Ascending aorta (tissue), 2 donors: ENCODE measurements at regions not wholly inside any gene's neighbourhood (a gene's known extent, or its start where the extent isn't known, plus 50 kb on each side); places are given as distances from the start of the nearest gene placed in this dataset.

Experiments used
- DNase-seq, 2 donors: peaks; one replicate each; pipeline ENCODE4 v3.0.0-alpha.2; 2019; ENCODE audit warnings: low spot score in 2 of 2
- H3K27ac ChIP-seq, 2 donors: fragments of 200-600 bp; sonication (generic); one replicate each; pipeline ENCODE4 v1.5.1; 2016 to 2017; ENCODE audit warnings: mild to moderate bottlenecking in 1 of 2
- H3K27me3 ChIP-seq: fragments of 200-600 bp; sonication (generic); one replicate; pipeline ENCODE4 v1.5.1; 2017
- H3K36me3 ChIP-seq, 2 donors: fragments of 200-600 bp; sonication (generic); one replicate each; pipeline ENCODE4 v1.5.1; 2016
- H3K4me1 ChIP-seq, 2 donors: fragments of 200-600 bp; sonication (generic); one replicate each; pipeline ENCODE4 v1.5.1; 2016 to 2017; ENCODE audit warnings: mild to moderate bottlenecking in 1 of 2
- H3K4me3 ChIP-seq, 2 donors: fragments of 200-600 bp; sonication (generic); one replicate each; pipeline ENCODE4 v1.5.1; 2016 to 2017; ENCODE audit warnings: mild to moderate bottlenecking in 1 of 2
- H3K9me3 ChIP-seq, 2 donors: fragments of 200-600 bp; sonication (generic); one replicate each; pipeline ENCODE4 v1.5.1; 2016
- intact Hi-C: fragments of 100-400 bp; cut with DNase I; formaldehyde crosslinking; loops from one replicate; pipeline ENCODE4 v1.15.1; 2023
- TF ChIP-seq, protein P1 (sequence below), 3 experiments: fragments of 200-600 bp in 2 of 3; fragments of 450-650 bp in 1 of 3; sonication (generic) in 2 of 3; IDR thresholded peaks; one replicate each; pipeline ENCODE4 v1.5.1; 2016 to 2019; ENCODE audit warnings: antibody characterized with exemption in 3 of 3, mild to moderate bottlenecking in 1 of 3, moderate library complexity in 1 of 3

DNA sequence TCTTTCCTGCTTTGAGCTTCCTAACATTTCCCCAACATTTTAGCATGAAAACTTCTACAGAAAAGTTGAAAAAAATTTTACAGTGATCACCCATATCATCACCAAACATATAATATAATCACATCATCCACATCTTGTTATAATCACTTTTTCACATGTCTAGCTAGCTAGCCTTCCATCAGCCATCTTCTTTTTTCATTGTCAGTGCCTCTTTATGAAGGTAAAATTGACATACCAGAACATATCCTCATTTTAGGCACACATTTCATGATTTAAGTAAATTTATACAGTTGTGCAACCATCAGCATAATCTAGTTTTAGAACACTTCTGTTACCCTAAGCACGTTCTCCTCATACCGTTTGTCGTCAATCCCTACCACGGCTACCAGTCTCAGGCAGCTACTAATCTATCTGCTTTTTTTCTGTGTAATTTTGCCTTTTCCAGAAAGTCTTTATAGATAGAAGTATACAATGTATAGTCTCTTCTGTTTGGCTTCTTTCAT, 73.7 kb downstream of the VEGFA start:
- TF ChIP-seq, protein P1, sequence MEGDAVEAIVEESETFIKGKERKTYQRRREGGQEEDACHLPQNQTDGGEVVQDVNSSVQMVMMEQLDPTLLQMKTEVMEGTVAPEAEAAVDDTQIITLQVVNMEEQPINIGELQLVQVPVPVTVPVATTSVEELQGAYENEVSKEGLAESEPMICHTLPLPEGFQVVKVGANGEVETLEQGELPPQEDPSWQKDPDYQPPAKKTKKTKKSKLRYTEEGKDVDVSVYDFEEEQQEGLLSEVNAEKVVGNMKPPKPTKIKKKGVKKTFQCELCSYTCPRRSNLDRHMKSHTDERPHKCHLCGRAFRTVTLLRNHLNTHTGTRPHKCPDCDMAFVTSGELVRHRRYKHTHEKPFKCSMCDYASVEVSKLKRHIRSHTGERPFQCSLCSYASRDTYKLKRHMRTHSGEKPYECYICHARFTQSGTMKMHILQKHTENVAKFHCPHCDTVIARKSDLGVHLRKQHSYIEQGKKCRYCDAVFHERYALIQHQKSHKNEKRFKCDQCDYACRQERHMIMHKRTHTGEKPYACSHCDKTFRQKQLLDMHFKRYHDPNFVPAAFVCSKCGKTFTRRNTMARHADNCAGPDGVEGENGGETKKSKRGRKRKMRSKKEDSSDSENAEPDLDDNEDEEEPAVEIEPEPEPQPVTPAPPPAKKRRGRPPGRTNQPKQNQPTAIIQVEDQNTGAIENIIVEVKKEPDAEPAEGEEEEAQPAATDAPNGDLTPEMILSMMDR (IDR thresholded peaks at IDR 0.05): no peak
- DNase-seq: no peak
- H3K4me3 ChIP-seq: no peak overlapping the region
- H3K27ac ChIP-seq: no peak overlapping the region
- no peaks in the 10 kb centered on the region for H3K9me3 ChIP-seq
- no peaks in the 10 kb centered on the region for H3K4me1 ChIP-seq
- intact Hi-C loops: no loop called here
- H3K27me3 ChIP-seq: no peaks in the 10 kb centered on the region
- H3K36me3 ChIP-seq: no peaks in the 10 kb centered on the region

DNA sequence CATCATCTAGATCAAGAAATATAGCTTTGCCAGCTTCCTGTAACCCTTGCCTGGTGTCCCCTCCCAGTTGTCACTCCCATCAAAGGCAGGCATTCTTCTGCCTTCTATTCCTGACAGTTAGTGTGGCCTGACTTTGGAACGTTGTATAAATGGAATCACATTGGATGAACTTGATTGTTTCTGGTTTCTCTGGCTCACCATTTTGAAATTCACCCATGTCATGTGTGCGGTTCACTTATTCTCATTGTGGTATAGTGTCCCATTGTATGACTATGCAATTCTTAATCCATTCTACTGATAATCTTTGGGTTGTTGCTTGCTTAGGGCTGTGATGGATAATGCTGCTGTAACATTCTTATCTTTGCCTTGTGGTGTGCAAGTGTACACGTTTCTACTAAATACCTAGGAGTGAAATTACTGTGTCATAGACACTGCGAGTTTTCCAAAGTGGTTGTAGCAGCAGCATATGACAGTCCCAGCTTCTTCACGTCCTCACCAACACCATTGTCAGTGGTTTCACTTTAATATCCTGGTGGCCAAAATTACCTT, 73.2 kb downstream of the VEGFA start:
- DNase-seq: no peak
- H3K4me3 ChIP-seq: no peak overlapping the region
- intact Hi-C loops: no loop called here
- H3K9me3 ChIP-seq: no peaks in the 10 kb centered on the region
- TF ChIP-seq, protein P1 (IDR thresholded peaks at IDR 0.05): no peak
- no peaks in the 10 kb centered on the region for H3K4me1 ChIP-seq
- no peaks in the 10 kb centered on the region for H3K27me3 ChIP-seq
- H3K27ac ChIP-seq: no peak overlapping the region
- no peaks in the 10 kb centered on the region for H3K36me3 ChIP-seq

DNA sequence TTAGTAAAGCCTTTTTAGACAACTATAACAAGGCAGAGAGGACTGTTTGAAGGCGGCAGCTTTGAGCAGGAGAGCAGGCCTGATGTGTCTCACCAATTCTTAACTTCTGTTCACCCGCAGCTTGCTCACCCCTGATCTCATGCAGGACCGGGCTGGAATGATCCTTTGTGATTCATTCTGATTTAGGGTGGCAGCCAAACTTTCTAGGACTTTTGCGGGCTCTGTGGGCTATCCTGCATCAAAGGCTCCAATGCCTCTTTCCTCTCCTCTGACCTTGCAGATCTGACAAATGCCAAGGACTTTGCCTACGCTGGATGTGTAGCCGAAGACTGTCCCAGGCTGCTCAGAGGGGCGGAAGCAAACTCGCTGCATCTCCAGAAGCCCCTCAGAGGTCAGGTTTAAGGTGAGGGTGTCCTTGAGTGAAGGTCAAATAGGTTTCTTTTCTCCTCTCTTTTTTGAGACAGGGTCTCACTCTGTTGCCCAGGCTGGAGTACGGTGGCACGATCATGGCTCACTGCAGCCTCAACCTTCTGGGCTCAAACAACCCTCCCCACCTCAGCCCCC, 72.3 kb downstream of the VEGFA start:
- Histone ChIP-seq H3K9me3 (no peaks in the 10 kb centered on the region), H3K27me3 (no peaks in the 10 kb centered on the region), H3K27ac (no peak overlapping the region), H3K4me1 (no peaks in the 10 kb centered on the region), H3K36me3 (no peaks in the 10 kb centered on the region), H3K4me3 (no peak overlapping the region)
- DNase-seq: no peak
- TF ChIP-seq, protein P1 (IDR thresholded peaks at IDR 0.05): no peak
- intact Hi-C loops: no loop called here

DNA sequence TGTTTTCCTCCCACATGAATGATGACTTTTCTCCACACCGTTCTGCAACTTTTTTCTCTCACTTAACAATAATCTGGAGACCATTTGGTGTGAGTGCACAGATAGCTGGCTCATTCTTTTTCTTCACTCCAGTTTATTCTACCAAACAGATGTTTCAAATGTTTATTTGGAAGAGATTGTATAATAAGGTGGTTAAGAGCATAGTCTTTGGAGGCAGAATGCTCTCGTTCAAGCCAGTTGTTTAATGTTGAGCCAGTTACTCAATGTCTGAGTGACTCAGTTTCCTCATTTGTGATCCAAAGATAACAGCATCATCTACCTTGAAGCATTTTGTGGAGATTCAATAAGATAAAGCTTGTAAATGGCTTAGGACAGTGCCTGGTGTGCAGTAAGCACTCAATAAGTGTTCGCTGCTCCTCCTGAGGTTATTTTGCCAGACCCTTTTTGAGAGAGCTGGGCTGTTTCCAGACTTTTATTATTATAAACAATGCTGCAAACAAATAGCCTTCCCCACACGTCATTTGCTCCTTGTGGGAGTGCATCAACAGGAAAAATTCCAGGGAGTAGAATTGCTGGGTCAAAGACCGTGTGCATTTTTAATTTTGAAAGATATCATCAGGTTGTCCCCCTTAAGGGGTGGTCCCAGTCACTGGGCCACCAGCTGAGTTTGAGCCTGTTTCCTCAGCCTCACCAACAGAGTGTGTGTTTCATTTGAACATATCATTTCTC, 70.6 kb downstream of the VEGFA start:
- intact Hi-C loops: no loop called here
- H3K36me3 ChIP-seq: no peaks in the 10 kb centered on the region
- no peaks in the 10 kb centered on the region for H3K27me3 ChIP-seq
- H3K4me3 ChIP-seq: no peak overlapping the region
- no peak for DNase-seq
- no peak overlapping the region for H3K27ac ChIP-seq
- TF ChIP-seq, protein P1 (IDR thresholded peaks at IDR 0.05): no peak
- no peaks in the 10 kb centered on the region for H3K4me1 ChIP-seq
- no peaks in the 10 kb centered on the region for H3K9me3 ChIP-seq

DNA sequence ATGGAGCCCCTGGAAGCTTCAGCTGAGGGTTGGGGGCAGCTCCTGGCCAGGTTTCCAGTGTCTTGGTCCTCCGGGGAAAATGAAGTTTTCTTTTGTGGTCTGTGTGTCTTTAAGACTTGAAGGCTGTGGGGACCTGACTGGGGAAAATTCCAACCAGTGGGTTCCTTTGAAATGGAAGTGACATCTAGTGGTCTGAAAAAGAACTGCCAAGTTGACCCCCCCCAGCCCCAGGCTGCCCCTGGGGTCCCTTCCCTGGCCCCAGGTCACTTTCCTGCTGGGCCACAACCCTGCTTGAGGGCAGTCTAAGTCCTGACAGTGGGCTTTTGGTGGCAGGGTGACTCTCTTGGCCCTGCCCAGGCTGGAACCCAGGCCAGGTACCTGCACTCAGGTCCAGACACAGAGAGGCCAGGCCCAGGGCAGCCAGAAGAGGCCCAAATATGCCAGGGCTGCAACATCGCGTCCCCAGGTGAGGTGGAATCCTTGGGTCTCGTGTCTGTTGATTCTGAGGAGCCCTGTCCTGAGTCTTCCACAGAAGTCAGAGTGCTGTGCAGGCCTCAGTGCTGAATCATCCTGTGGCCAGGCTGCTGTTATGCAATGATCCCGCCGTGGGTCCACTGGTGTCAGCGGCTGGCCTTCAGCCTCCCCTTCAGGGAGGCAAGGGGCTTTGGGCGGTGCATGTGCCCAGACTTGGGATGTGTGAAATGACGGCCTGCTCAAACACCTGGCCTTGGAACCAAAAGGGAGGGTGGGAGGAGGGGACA, 68.4 kb downstream of the VEGFA start:
- Histone ChIP-seq H3K9me3 (no peaks in the 10 kb centered on the region), H3K27ac (no peak overlapping the region), H3K36me3 (no peaks in the 10 kb centered on the region), H3K4me3 (no peak overlapping the region), H3K4me1 (no peaks in the 10 kb centered on the region), H3K27me3 (no peaks in the 10 kb centered on the region)
- DNase-seq: no peak
- intact Hi-C loops: no loop called here
- TF ChIP-seq, protein P1 (IDR thresholded peaks at IDR 0.05): peak in 1 of 3 experiments; percentile 12
